ENCODE measurements at regions not wholly inside any gene's neighbourhood (a gene's known extent, or its start where the extent isn't known, plus 50 kb on each side); places are given as distances from the start of the nearest gene placed in this dataset.

DNA sequence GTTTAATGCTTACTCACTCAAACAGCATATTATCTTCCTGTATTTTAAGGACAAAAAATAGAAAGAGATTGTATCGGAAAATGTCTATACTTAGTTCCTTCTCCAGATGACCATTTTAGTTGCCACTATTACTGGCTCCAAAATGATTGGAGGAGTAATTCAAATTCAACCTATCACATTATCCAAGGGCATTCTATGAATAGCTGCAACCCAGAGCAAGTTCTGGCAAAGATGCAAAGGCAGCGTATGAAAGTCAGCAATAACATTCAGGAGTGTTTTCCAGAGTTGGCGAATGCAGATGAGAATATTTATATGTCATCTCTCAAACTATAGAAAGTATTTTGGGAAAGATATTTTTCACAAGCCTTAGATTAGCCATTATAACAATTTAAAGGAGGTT, 389.8 kb upstream of the ADGRL2 start:
- no peaks in the 10 kb centered on the region for H3K36me3 ChIP-seq (replicated peaks in 1 of 2)
- TF ChIP-seq, protein P1, sequence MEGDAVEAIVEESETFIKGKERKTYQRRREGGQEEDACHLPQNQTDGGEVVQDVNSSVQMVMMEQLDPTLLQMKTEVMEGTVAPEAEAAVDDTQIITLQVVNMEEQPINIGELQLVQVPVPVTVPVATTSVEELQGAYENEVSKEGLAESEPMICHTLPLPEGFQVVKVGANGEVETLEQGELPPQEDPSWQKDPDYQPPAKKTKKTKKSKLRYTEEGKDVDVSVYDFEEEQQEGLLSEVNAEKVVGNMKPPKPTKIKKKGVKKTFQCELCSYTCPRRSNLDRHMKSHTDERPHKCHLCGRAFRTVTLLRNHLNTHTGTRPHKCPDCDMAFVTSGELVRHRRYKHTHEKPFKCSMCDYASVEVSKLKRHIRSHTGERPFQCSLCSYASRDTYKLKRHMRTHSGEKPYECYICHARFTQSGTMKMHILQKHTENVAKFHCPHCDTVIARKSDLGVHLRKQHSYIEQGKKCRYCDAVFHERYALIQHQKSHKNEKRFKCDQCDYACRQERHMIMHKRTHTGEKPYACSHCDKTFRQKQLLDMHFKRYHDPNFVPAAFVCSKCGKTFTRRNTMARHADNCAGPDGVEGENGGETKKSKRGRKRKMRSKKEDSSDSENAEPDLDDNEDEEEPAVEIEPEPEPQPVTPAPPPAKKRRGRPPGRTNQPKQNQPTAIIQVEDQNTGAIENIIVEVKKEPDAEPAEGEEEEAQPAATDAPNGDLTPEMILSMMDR (IDR thresholded peaks at IDR 0.05): no peak
- TF ChIP-seq POLR2A (IDR thresholded peaks at IDR 0.05): no peak
- no peak for DNase-seq
- no peak overlapping the region for H3K4me3 ChIP-seq
- intact Hi-C loops (cut with DNase I): no loop called here
- H3K9me3 ChIP-seq (replicated peaks in 1 of 3): no peaks in the 10 kb centered on the region
- no peak overlapping the region for H3K27ac ChIP-seq
- WGBS, 4 donors: 39 to 63% (median 53%) methylated on average over 3 of the region's 3 CpGs
- H3K4me1 ChIP-seq (replicated peaks in 1 of 2): no peaks in the 10 kb centered on the region
- no peaks in the 10 kb centered on the region for H3K27me3 ChIP-seq

- H3K4me1 ChIP-seq (replicated peaks in 1 of 2): no peaks in the 10 kb centered on the region
- no peak for DNase-seq
- H3K27me3 ChIP-seq: no peaks in the 10 kb centered on the region
- H3K4me3 ChIP-seq: no peak overlapping the region
- intact Hi-C loops (cut with DNase I): no loop called here
- WGBS, 4 donors: 36 to 45% (median 39%) methylated on average over 1 of the region's 1 CpG
- H3K9me3 ChIP-seq (replicated peaks in 1 of 3): no peaks in the 10 kb centered on the region
- no peaks in the 10 kb centered on the region for H3K36me3 ChIP-seq (replicated peaks in 1 of 2)
- H3K27ac ChIP-seq: no peak overlapping the region
- TF ChIP-seq, protein P1 (IDR thresholded peaks at IDR 0.05): no peak
- TF ChIP-seq POLR2A (IDR thresholded peaks at IDR 0.05): no peak
These were observed 390.4 kb upstream of the ADGRL2 start for GRCh38 chr1:81410351-81410750.

DNA sequence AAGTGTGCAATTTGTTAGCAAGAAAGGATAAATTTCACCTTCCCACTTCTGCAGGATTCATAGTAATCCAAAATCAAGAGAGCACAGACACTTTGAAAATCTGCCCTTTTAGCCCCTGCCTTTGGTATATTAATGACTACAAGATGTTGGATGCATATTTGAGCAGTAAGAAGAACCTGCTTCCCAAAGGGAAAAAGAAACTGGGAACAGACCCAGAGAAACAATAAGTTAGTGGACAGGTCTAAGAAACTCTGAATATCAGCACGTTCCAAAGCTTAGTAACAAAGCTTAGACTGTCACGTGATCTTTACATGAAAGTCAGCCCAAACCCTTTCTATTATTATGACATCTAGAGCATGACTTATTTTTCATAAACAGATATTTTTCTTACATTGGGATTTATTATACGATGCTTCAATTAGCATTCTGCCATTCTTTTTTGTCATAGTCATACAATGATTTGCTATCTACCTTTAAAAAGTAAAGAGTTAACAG, 390.9 kb upstream of the ADGRL2 start:
- Histone ChIP-seq H3K36me3 (replicated peaks in 1 of 2) (no peaks in the 10 kb centered on the region), H3K4me3 (no peak overlapping the region), H3K27ac (no peak overlapping the region), H3K9me3 (replicated peaks in 1 of 3) (no peaks in the 10 kb centered on the region), H3K4me1 (replicated peaks in 1 of 2) (no peaks in the 10 kb centered on the region), H3K27me3 (no peaks in the 10 kb centered on the region)
- 82 to 92% (median 89%) methylated on average over 3 of the region's 3 CpGs for WGBS, 4 donors
- TF ChIP-seq POLR2A (IDR thresholded peaks at IDR 0.05): no peak
- TF ChIP-seq, protein P1 (IDR thresholded peaks at IDR 0.05): no peak
- intact Hi-C loops (cut with DNase I): no loop called here
- no peak for DNase-seq

DNA sequence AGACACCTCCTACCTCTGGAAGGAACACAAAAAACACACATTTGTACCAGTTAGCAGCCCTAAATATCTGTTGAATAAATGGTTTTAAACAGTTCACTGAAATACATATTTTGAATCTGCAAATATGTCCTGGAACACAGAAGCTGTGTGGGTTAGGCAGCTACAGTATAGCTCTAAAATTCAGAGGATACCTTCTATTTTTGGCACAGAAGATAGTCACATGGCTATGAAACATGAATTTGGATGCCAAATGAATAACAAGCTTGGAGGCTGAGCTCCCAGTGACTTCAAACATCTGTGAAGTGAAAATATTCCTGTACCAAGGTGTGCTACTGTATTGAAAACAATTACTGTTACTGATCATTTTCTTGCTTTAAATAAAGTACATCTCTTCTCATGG, 391.5 kb upstream of the ADGRL2 start:
- Histone ChIP-seq H3K4me1 (replicated peaks in 1 of 2) (no peaks in the 10 kb centered on the region), H3K27me3 (no peaks in the 10 kb centered on the region), H3K36me3 (replicated peaks in 1 of 2) (no peaks in the 10 kb centered on the region), H3K27ac (no peak overlapping the region), H3K4me3 (no peak overlapping the region), H3K9me3 (replicated peaks in 1 of 3) (no peaks in the 10 kb centered on the region)
- DNase-seq: no peak
- intact Hi-C loops (cut with DNase I): no loop called here
- no peak for TF ChIP-seq POLR2A (IDR thresholded peaks at IDR 0.05)
- TF ChIP-seq, protein P1 (IDR thresholded peaks at IDR 0.05): no peak

Data from adrenal gland (tissue), 9 donors.